ENCODE measurements at regions not wholly inside any gene's neighbourhood (a gene's known extent, or its start where the extent isn't known, plus 50 kb on each side); places are given as distances from the start of the nearest gene placed in this dataset.

DNA sequence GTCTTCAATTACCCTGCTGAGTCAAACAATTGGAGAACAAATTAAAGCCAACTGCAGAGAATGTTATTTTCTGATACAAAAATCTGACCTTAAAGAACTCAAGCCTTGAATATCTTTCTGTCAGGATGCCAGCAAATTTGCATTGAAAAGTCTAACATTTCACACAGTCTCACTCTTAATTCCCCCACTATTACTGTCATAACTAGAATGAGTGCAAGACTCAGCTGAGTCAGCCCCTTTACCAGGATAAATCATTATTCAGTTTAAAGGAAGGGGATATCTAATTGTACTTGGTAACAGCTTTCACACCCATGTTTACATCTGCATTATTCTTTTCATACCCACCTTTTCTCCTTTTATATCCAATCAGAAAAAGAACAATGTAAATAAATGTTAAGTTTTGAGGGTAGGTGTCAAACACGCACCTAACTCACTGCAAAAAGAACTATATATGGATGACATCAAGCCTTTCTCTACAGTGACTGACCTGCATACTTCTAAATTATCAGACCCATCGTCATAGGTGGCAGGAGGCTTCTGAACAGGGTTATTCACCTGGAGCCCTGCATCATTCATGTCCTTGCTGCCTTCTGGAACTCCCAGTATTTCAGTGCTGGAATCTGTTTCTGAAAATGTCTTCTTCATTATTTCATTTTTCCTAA is 117.4 kb downstream of the TMA16 start:
- Histone ChIP-seq H3K4me2 (ENCODE audit: low read length) (peak overlapping the region; percentile 66), H3K4me1 (ENCODE audit: insufficient read depth, low read length, poor library complexity, severe bottlenecking) (peaks cover 64% of the 10 kb centered on the region), H3K9me3 (ENCODE audit: low read length) (no peaks in the 10 kb centered on the region; the same call in 1 of the 2 replicates), H4K20me1 (ENCODE audit: insufficient read depth, low read length) (no peaks in the 10 kb centered on the region), H3K36me3 (ENCODE audit: insufficient read depth, low read length) (no peaks in the 10 kb centered on the region), H2AFZ (ENCODE audit: low read length) (peak overlapping the region; percentile 98), H3K9me2 (ENCODE audit: insufficient read depth, low read length) (no peaks in the 10 kb centered on the region), H3K27ac (ENCODE audit: low read depth, low read length, poor library complexity, severe bottlenecking) (no peak overlapping the region), H3K79me2 (ENCODE audit: insufficient read depth, low read depth, low read length) (no peaks in the 10 kb centered on the region), H3K4me3 (ENCODE audit: low read depth, low read length, poor library complexity, severe bottlenecking) (peak overlapping the region; percentile 32)
- DNase-seq (ENCODE audit: low spot score), result no peak
- ChIA-PET POLR2A (interaction anchor here (0.6 to 5.0 kb wide), 19 partner anchors 9 to 67 kb away, joined by 3 to 74 read pairs (median 5); no protein-coding TSS in a partner anchor), CTCF (ENCODE audit: unreplicated experiment) (interaction anchor here (1.0 to 2.1 kb wide), 3 partner anchors 52 to 61 kb away, joined by 3 to 7 read pairs (median 3); no protein-coding TSS in a partner anchor)
- TF ChIP-seq, protein P1, sequence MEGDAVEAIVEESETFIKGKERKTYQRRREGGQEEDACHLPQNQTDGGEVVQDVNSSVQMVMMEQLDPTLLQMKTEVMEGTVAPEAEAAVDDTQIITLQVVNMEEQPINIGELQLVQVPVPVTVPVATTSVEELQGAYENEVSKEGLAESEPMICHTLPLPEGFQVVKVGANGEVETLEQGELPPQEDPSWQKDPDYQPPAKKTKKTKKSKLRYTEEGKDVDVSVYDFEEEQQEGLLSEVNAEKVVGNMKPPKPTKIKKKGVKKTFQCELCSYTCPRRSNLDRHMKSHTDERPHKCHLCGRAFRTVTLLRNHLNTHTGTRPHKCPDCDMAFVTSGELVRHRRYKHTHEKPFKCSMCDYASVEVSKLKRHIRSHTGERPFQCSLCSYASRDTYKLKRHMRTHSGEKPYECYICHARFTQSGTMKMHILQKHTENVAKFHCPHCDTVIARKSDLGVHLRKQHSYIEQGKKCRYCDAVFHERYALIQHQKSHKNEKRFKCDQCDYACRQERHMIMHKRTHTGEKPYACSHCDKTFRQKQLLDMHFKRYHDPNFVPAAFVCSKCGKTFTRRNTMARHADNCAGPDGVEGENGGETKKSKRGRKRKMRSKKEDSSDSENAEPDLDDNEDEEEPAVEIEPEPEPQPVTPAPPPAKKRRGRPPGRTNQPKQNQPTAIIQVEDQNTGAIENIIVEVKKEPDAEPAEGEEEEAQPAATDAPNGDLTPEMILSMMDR (conservative IDR thresholded peaks at IDR 0.05; ENCODE audit: low read length), result no peak
- TF ChIP-seq EZH2phosphoT487 (IDR thresholded peaks at IDR 0.05; ENCODE audit: borderline replicate concordance, low read depth, low read length), result no peak
- intact Hi-C loops (cut with micrococcal nuclease; ENCODE audit: unreplicated experiment), result loop anchor here (2.0 kb wide), 2 partner anchors 21 to 51 kb away; no protein-coding TSS in a partner anchor
- BruUV-seq (replicated peaks), result no TSS peak

DNA sequence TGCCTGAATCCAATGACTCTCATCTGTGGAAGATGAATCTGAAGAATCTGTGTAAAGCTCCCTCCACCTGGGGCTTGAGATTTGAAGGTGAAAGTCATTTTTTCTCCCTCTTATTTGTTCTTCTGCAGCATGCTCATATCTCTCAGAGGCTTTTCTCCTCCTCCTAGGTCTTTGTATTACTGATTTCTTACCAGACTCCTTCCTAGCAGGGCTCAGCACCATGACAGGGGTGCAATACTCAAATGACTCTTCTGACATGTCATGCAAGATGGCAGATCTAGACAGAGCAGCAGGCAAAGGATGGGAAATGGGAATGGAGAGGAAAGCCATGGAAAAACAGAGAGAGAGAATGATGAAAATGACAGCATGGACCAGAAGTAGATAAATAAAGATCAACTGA is 118.3 kb downstream of the TMA16 start:
- TF ChIP-seq, protein P1 (conservative IDR thresholded peaks at IDR 0.05; ENCODE audit: low read length), result no peak
- TF ChIP-seq EZH2phosphoT487 (IDR thresholded peaks at IDR 0.05; ENCODE audit: borderline replicate concordance, low read depth, low read length), result no peak
- H3K36me3 ChIP-seq (ENCODE audit: insufficient read depth, low read length), result no peaks in the 10 kb centered on the region
- no peak for DNase-seq (ENCODE audit: low spot score)
- ChIA-PET POLR2A (interaction anchor here (0.8 to 5.0 kb wide), 12 partner anchors 10 to 59 kb away, joined by 3 to 74 read pairs (median 4); no protein-coding TSS in a partner anchor), CTCF (ENCODE audit: unreplicated experiment) (interaction anchor here (0.6 to 1.2 kb wide), 3 partner anchors 51 to 526 kb away, joined by 3 read pairs; no protein-coding TSS in a partner anchor)
- no TSS peak for BruUV-seq (replicated peaks)
- H3K9me3 ChIP-seq (ENCODE audit: low read length), result no peaks in the 10 kb centered on the region; the same call in 1 of the 2 replicates
- H2AFZ ChIP-seq (ENCODE audit: low read length), result peak overlapping the region; percentile 98
- H3K27ac ChIP-seq (ENCODE audit: low read depth, low read length, poor library complexity, severe bottlenecking), result no peak overlapping the region
- no peaks in the 10 kb centered on the region for H3K79me2 ChIP-seq (ENCODE audit: insufficient read depth, low read depth, low read length)
- peak overlapping the region; percentile 66 for H3K4me2 ChIP-seq (ENCODE audit: low read length)
- H4K20me1 ChIP-seq (ENCODE audit: insufficient read depth, low read length), result no peaks in the 10 kb centered on the region
- H3K4me3 ChIP-seq (ENCODE audit: low read depth, low read length, poor library complexity, severe bottlenecking), result no peak overlapping the region
- intact Hi-C loops (cut with micrococcal nuclease; ENCODE audit: unreplicated experiment), result loop anchor here (1.0 to 2.0 kb wide), 2 partner anchors 9 to 50 kb away; no protein-coding TSS in a partner anchor
- H3K4me1 ChIP-seq (ENCODE audit: insufficient read depth, low read length, poor library complexity, severe bottlenecking), result peaks cover 56% of the 10 kb centered on the region
- no peaks in the 10 kb centered on the region for H3K9me2 ChIP-seq (ENCODE audit: insufficient read depth, low read length)

DNA sequence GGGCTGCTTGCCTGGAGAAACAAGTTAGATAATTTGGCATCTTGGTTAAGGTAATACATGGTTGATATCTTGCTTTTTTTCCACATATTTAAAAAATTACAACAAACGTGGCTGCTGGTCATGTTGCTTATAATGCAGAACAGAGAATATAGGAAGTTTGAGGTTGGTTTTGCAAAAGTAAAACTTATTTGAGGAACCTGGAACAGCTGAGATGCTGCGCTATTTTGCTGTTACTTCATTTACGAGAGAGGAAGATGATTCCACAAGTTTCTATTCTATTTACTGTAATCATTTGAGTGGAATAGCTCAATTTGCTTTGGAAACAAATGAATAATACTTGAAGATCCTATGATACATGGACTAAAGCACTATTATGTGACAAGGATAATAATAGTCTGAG is 118.9 kb downstream of the TMA16 start:
- H3K9me3 ChIP-seq (ENCODE audit: low read length), result no peaks in the 10 kb centered on the region; the same call in 1 of the 2 replicates
- peak overlapping the region; percentile 98 for H2AFZ ChIP-seq (ENCODE audit: low read length)
- POLR2A ChIA-PET, result interaction anchor here (0.7 to 5.0 kb wide), 8 partner anchors 9 to 59 kb away, joined by 3 to 74 read pairs (median 4); no protein-coding TSS in a partner anchor
- no peaks in the 10 kb centered on the region for H3K79me2 ChIP-seq (ENCODE audit: insufficient read depth, low read depth, low read length)
- CTCF ChIA-PET (ENCODE audit: unreplicated experiment), result no interaction called here
- H3K4me1 ChIP-seq (ENCODE audit: insufficient read depth, low read length, poor library complexity, severe bottlenecking), result peaks cover 49% of the 10 kb centered on the region
- no peaks in the 10 kb centered on the region for H4K20me1 ChIP-seq (ENCODE audit: insufficient read depth, low read length)
- DNase-seq (ENCODE audit: low spot score), result no peak
- peak overlapping the region; percentile 66 for H3K4me2 ChIP-seq (ENCODE audit: low read length)
- no peak overlapping the region for H3K27ac ChIP-seq (ENCODE audit: low read depth, low read length, poor library complexity, severe bottlenecking)
- BruUV-seq (replicated peaks), result no TSS peak
- H3K9me2 ChIP-seq (ENCODE audit: insufficient read depth, low read length), result no peaks in the 10 kb centered on the region
- TF ChIP-seq, protein P1 (conservative IDR thresholded peaks at IDR 0.05; ENCODE audit: low read length), result no peak
- no peak for TF ChIP-seq EZH2phosphoT487 (IDR thresholded peaks at IDR 0.05; ENCODE audit: borderline replicate concordance, low read depth, low read length)
- intact Hi-C loops (cut with micrococcal nuclease; ENCODE audit: unreplicated experiment), result loop anchor here (1.0 to 2.0 kb wide), 2 partner anchors 10 to 49 kb away; no protein-coding TSS in a partner anchor
- no peak overlapping the region for H3K4me3 ChIP-seq (ENCODE audit: low read depth, low read length, poor library complexity, severe bottlenecking)
- H3K36me3 ChIP-seq (ENCODE audit: insufficient read depth, low read length), result no peaks in the 10 kb centered on the region

All from OCI-LY7 (cell line).